Skin of body (tissue), 1 donor: ENCODE measurements at regions not wholly inside any gene's neighbourhood (a gene's known extent, or its start where the extent isn't known, plus 50 kb on each side); places are given as distances from the start of the nearest gene placed in this dataset.
"Not testable (repeated sequence)": the region's sequence is repeated elsewhere in the genome, so short reads cannot be mapped to it uniquely, and the experiment has no call there.

Experiments used
- DNase-seq: peaks from one replicate; lab custom pipeline; 2025; lab: John Stamatoyannopoulos, UW

GRCh38 chr12:59151243-59151642 is 230.9 kb upstream of the LRIG3 start:
- no peak for DNase-seq

- peak; percentile 93 for DNase-seq
Observed at GRCh38 chr12:59149995-59150642, 229.8 kb upstream of the LRIG3 start.

- no peak for DNase-seq
Observed at GRCh38 chr12:59147791-59148190, 227.5 kb upstream of the LRIG3 start.

GRCh38 chr12:59142183-59142790 is 222.0 kb upstream of the LRIG3 start:
- peak; percentile 85 for DNase-seq

- no peak for DNase-seq
Observed at GRCh38 chr12:59134750-59135149, 214.4 kb upstream of the LRIG3 start.

- DNase-seq = no peak
Observed at GRCh38 chr12:59131462-59131861, 211.2 kb upstream of the LRIG3 start.

GRCh38 chr12:59122784-59123183 is 202.5 kb upstream of the LRIG3 start:
- DNase-seq = peak; percentile 26

GRCh38 chr12:59121451-59121850 is 201.1 kb upstream of the LRIG3 start:
- DNase-seq = peak; percentile 71

- no peak for DNase-seq
Observed at GRCh38 chr12:59119676-59120075, 199.4 kb upstream of the LRIG3 start.

GRCh38 chr12:59118356-59118755 is 198.1 kb upstream of the LRIG3 start:
- no peak for DNase-seq

- no peak for DNase-seq
Observed at GRCh38 chr12:59115995-59116394, 195.7 kb upstream of the LRIG3 start.

- peak; percentile 33 for DNase-seq
Observed at GRCh38 chr12:59115526-59115925, 195.2 kb upstream of the LRIG3 start.

GRCh38 chr12:59113831-59114615 is 193.7 kb upstream of the LRIG3 start:
- DNase-seq = peak; percentile 80

GRCh38 chr12:59111851-59112250 is 191.5 kb upstream of the LRIG3 start:
- DNase-seq = no peak

- DNase-seq = not testable (repeated sequence)
Observed at GRCh38 chr12:59108516-59108915, 188.2 kb upstream of the LRIG3 start.

GRCh38 chr12:59100585-59100984 is 180.3 kb upstream of the LRIG3 start:
- DNase-seq = no peak

GRCh38 chr12:59097876-59098275 is 177.6 kb upstream of the LRIG3 start:
- no peak for DNase-seq

- no peak for DNase-seq
Observed at GRCh38 chr12:59096246-59096645, 175.9 kb upstream of the LRIG3 start.

- DNase-seq = no peak
Observed at GRCh38 chr12:59093073-59093772, 172.9 kb upstream of the LRIG3 start.

- peak; percentile 71 for DNase-seq
Observed at GRCh38 chr12:59088673-59089072, 168.4 kb upstream of the LRIG3 start.

- no peak for DNase-seq
Observed at GRCh38 chr12:59087691-59088090, 167.4 kb upstream of the LRIG3 start.

GRCh38 chr12:59087077-59087673 is 166.9 kb upstream of the LRIG3 start:
- no peak for DNase-seq
